Ishikawa (cell line): ENCODE measurements at regions not wholly inside any gene's neighbourhood (a gene's known extent, or its start where the extent isn't known, plus 50 kb on each side); places are given as distances from the start of the nearest gene placed in this dataset.

Experiments used
- CEBPB ChIP-seq: IDR thresholded peaks from 2 replicates; pipeline ENCODE4 v1.6.1; 2012
- CREB1 ChIP-seq: IDR thresholded peaks from 2 replicates; pipeline ENCODE4 v1.6.1; 2012; ENCODE audit warnings: low read depth
- EGR1 ChIP-seq: IDR thresholded peaks from 2 replicates; pipeline ENCODE4 v1.6.1; 2012
- EP300 ChIP-seq: IDR thresholded peaks from 2 replicates; pipeline ENCODE4 v1.6.1; 2012; ENCODE audit warnings: borderline replicate concordance
- FOXM1 ChIP-seq: IDR thresholded peaks from 2 replicates; pipeline ENCODE4 v1.6.1; 2012; ENCODE audit warnings: low read depth, borderline replicate concordance
- NFIC ChIP-seq: IDR thresholded peaks from 2 replicates; pipeline ENCODE4 v1.6.1; 2012
- RAD21 ChIP-seq: IDR thresholded peaks from 2 replicates; pipeline ENCODE4 v1.6.1; 2012; ENCODE audit warnings: low read depth
- REST ChIP-seq: IDR thresholded peaks from 2 replicates; pipeline ENCODE4 v1.6.1; 2012; ENCODE audit warnings: low read depth, mild to moderate bottlenecking
- TAF1 ChIP-seq: IDR thresholded peaks from 2 replicates; pipeline ENCODE4 v1.6.1; 2012; ENCODE audit warnings: low read depth, mild to moderate bottlenecking
- TCF12 ChIP-seq: IDR thresholded peaks from 2 replicates; pipeline ENCODE4 v1.6.1; 2012; ENCODE audit warnings: low read depth
- ZBTB7A ChIP-seq: IDR thresholded peaks from 2 replicates; pipeline ENCODE4 v1.6.1; 2012; ENCODE audit warnings: low read depth
- TF ChIP-seq, protein P1 (sequence below): IDR thresholded peaks from 2 replicates; pipeline ENCODE4 v1.6.1; 2012

- TF ChIP-seq RAD21 (no peak), REST (no peak), EP300 (no peak), CREB1 (no peak), CEBPB (no peak), TCF12 (no peak), EGR1 (no peak), TAF1 (no peak), NFIC (no peak), ZBTB7A (no peak), FOXM1 (no peak)
- TF ChIP-seq, protein P1, sequence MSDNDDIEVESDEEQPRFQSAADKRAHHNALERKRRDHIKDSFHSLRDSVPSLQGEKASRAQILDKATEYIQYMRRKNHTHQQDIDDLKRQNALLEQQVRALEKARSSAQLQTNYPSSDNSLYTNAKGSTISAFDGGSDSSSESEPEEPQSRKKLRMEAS: no peak
Measured at GRCh38 chr13:109381546-109382180, 404.7 kb downstream of the IRS2 start.
